ENCODE measurements at regions not wholly inside any gene's neighbourhood (a gene's known extent, or its start where the extent isn't known, plus 50 kb on each side); places are given as distances from the start of the nearest gene placed in this dataset.

GRCh38 chr4:126742885-126743284 is 889.9 kb upstream of the INTU start:
- H2AFZ ChIP-seq (ENCODE audit: low read length): no peak overlapping the region
- H4K20me1 ChIP-seq (ENCODE audit: insufficient read depth, low read depth, low read length): no peaks in the 10 kb centered on the region
- H3K27me3 ChIP-seq (ENCODE audit: low read length): no peaks in the 10 kb centered on the region
- H3K27ac ChIP-seq (ENCODE audit: low read length): no peak overlapping the region
- H3K36me3 ChIP-seq (ENCODE audit: insufficient read depth, low read length): no peaks in the 10 kb centered on the region
- H3K9me2 ChIP-seq (replicated peaks; ENCODE audit: insufficient read depth, low read length): no peaks in the 10 kb centered on the region
- no peak overlapping the region for H3K4me3 ChIP-seq (ENCODE audit: low read length)
- no peak overlapping the region for H3K4me2 ChIP-seq (ENCODE audit: low read depth, low read length, poor library complexity, severe bottlenecking)
- no peaks in the 10 kb centered on the region for H3K79me2 ChIP-seq (ENCODE audit: low read length)
- peaks cover 24% of the 10 kb centered on the region for H3K9me3 ChIP-seq (ENCODE audit: low read length)
- no peak overlapping the region for H3K9ac ChIP-seq (ENCODE audit: low read length)
- no peaks in the 10 kb centered on the region for H3K4me1 ChIP-seq (ENCODE audit: low read length)
- DNase-seq: no peak

- no peak overlapping the region for H3K27ac ChIP-seq (ENCODE audit: low read length)
- no peak overlapping the region for H3K4me3 ChIP-seq (ENCODE audit: low read length)
- no peak overlapping the region for H2AFZ ChIP-seq (ENCODE audit: low read length)
These were observed 884.0 kb upstream of the INTU start for GRCh38 chr4:126748736-126749135.

DNA sequence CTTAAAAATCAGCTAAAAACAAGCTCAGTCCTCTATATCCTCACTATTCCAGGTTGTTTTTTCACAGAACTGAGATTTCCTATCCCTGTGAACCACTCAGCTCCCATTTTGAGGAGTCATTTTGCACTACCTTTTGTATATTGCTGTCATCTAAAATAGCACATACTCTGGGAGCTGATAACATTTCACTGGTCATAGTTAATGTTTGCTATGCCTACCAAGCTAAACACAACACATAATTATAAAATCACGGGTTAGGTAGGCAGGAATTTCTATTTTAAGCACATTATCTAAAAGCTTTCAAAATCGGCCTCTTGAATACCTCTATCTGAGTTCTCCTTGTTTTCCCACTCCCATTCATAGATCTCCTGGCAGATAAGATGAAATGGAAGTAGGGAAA is 882.0 kb upstream of the INTU start:
- H3K27me3 ChIP-seq (ENCODE audit: low read length): no peaks in the 10 kb centered on the region
- peaks cover 10% of the 10 kb centered on the region; the same call in 1 of the 2 replicates for H3K9me3 ChIP-seq (ENCODE audit: low read length)
- H3K9me2 ChIP-seq (replicated peaks; ENCODE audit: insufficient read depth, low read length): no peaks in the 10 kb centered on the region
- H3K4me2 ChIP-seq (ENCODE audit: low read depth, low read length, poor library complexity, severe bottlenecking): no peak overlapping the region
- no peaks in the 10 kb centered on the region for H3K4me1 ChIP-seq (ENCODE audit: low read length)
- no peak overlapping the region for H3K9ac ChIP-seq (ENCODE audit: low read length)
- H3K79me2 ChIP-seq (ENCODE audit: low read length): no peaks in the 10 kb centered on the region
- H3K36me3 ChIP-seq (ENCODE audit: insufficient read depth, low read length): no peaks in the 10 kb centered on the region
- DNase-seq: no peak
- no peak overlapping the region for H3K27ac ChIP-seq (ENCODE audit: low read length)
- no peak overlapping the region for H2AFZ ChIP-seq (ENCODE audit: low read length)
- H4K20me1 ChIP-seq (ENCODE audit: insufficient read depth, low read depth, low read length): no peaks in the 10 kb centered on the region
- H3K4me3 ChIP-seq (ENCODE audit: low read length): no peak overlapping the region

More at GRCh38 chr4:126748736-126749135, 884.0 kb upstream of the INTU start:
- no peaks in the 10 kb centered on the region for H3K4me1 ChIP-seq (ENCODE audit: low read length)
- peaks cover 12% of the 10 kb centered on the region for H3K9me3 ChIP-seq (ENCODE audit: low read length)
- H3K27me3 ChIP-seq (ENCODE audit: low read length): no peaks in the 10 kb centered on the region
- no peak overlapping the region for H3K9ac ChIP-seq (ENCODE audit: low read length)
- no peak for DNase-seq
- no peak overlapping the region for H3K4me2 ChIP-seq (ENCODE audit: low read depth, low read length, poor library complexity, severe bottlenecking)
- no peaks in the 10 kb centered on the region for H3K79me2 ChIP-seq (ENCODE audit: low read length)
- H4K20me1 ChIP-seq (ENCODE audit: insufficient read depth, low read depth, low read length): no peaks in the 10 kb centered on the region
- H3K9me2 ChIP-seq (replicated peaks; ENCODE audit: insufficient read depth, low read length): no peaks in the 10 kb centered on the region
- no peaks in the 10 kb centered on the region for H3K36me3 ChIP-seq (ENCODE audit: insufficient read depth, low read length)

- Histone ChIP-seq H3K4me2 (ENCODE audit: low read depth, low read length, poor library complexity, severe bottlenecking) (no peak overlapping the region), H3K27ac (ENCODE audit: low read length) (no peak overlapping the region), H3K4me3 (ENCODE audit: low read length) (no peak overlapping the region)
These were observed 880.6 kb upstream of the INTU start for GRCh38 chr4:126752126-126752525.

DNA sequence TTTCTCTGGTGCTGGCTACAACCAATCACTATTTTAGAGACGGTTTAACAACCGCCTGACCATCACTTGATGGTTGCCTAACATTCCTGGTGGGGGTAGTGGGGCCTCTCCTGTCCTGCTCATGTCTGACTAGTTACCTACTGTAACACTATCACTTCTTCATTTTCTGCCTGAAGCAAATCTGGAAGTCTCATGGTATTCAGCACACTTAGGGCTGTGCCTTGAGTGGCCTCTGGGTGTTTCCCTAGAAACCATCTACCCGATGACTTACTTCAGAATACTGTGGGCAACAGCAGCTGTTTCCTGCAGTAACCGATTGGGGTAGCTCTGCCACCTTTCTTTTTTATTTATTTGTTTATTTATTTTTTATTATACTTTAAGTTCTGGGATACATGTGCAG is 880.1 kb upstream of the INTU start:
- Histone ChIP-seq H3K9ac (ENCODE audit: low read length) (no peak overlapping the region), H3K9me3 (ENCODE audit: low read length) (peaks cover 10% of the 10 kb centered on the region; the same call in 1 of the 2 replicates), H3K36me3 (ENCODE audit: insufficient read depth, low read length) (no peaks in the 10 kb centered on the region), H2AFZ (ENCODE audit: low read length) (no peak overlapping the region), H3K4me3 (ENCODE audit: low read length) (no peak overlapping the region), H3K4me2 (ENCODE audit: low read depth, low read length, poor library complexity, severe bottlenecking) (no peak overlapping the region), H3K4me1 (ENCODE audit: low read length) (no peaks in the 10 kb centered on the region), H3K27me3 (ENCODE audit: low read length) (no peaks in the 10 kb centered on the region), H3K79me2 (ENCODE audit: low read length) (no peaks in the 10 kb centered on the region), H4K20me1 (ENCODE audit: insufficient read depth, low read depth, low read length) (no peaks in the 10 kb centered on the region), H3K9me2 (replicated peaks; ENCODE audit: insufficient read depth, low read length) (no peaks in the 10 kb centered on the region), H3K27ac (ENCODE audit: low read length) (no peak overlapping the region)
- no peak for DNase-seq

More at GRCh38 chr4:126752126-126752525, 880.6 kb upstream of the INTU start:
- Histone ChIP-seq H3K9ac (ENCODE audit: low read length) (no peak overlapping the region), H3K9me2 (replicated peaks; ENCODE audit: insufficient read depth, low read length) (no peaks in the 10 kb centered on the region), H3K27me3 (ENCODE audit: low read length) (no peaks in the 10 kb centered on the region), H3K9me3 (ENCODE audit: low read length) (peaks cover 10% of the 10 kb centered on the region; the same call in 1 of the 2 replicates), H4K20me1 (ENCODE audit: insufficient read depth, low read depth, low read length) (no peaks in the 10 kb centered on the region), H3K79me2 (ENCODE audit: low read length) (no peaks in the 10 kb centered on the region), H2AFZ (ENCODE audit: low read length) (no peak overlapping the region), H3K36me3 (ENCODE audit: insufficient read depth, low read length) (no peaks in the 10 kb centered on the region), H3K4me1 (ENCODE audit: low read length) (no peaks in the 10 kb centered on the region)
- no peak for DNase-seq

GRCh38 chr4:126753592-126753991 is 879.2 kb upstream of the INTU start:
- H3K4me3 ChIP-seq (ENCODE audit: low read length): no peak overlapping the region
- no peaks in the 10 kb centered on the region for H3K9me2 ChIP-seq (replicated peaks; ENCODE audit: insufficient read depth, low read length)
- no peak overlapping the region for H3K9ac ChIP-seq (ENCODE audit: low read length)
- no peaks in the 10 kb centered on the region for H3K36me3 ChIP-seq (ENCODE audit: insufficient read depth, low read length)
- no peak overlapping the region for H3K27ac ChIP-seq (ENCODE audit: low read length)
- no peaks in the 10 kb centered on the region for H3K27me3 ChIP-seq (ENCODE audit: low read length)
- peaks cover 14% of the 10 kb centered on the region for H3K9me3 ChIP-seq (ENCODE audit: low read length)
- H3K79me2 ChIP-seq (ENCODE audit: low read length): no peaks in the 10 kb centered on the region
- H4K20me1 ChIP-seq (ENCODE audit: insufficient read depth, low read depth, low read length): no peaks in the 10 kb centered on the region
- DNase-seq: no peak
- no peaks in the 10 kb centered on the region for H3K4me1 ChIP-seq (ENCODE audit: low read length)
- no peak overlapping the region for H2AFZ ChIP-seq (ENCODE audit: low read length)
- H3K4me2 ChIP-seq (ENCODE audit: low read depth, low read length, poor library complexity, severe bottlenecking): no peak overlapping the region

DNA sequence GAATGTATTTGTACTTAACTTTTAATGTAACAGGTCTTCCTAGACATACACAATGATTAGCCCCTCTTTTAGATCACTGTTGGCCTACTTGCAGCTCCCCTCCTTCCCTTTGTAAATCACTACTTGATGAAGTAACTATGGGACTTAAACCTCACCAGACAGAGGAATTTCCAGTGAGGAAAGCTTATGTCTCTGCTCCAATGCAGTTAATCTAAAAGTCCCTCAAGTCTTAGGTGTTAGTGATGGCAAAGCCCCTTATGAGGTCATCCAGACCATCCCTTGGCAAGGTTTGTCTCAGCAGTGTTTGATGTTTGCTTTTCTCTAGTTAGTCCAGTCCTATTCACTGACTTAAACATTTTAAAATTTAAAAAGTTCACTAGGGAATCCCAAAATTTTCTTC is 877.3 kb upstream of the INTU start:
- DNase-seq: no peak
- H2AFZ ChIP-seq (ENCODE audit: low read length): no peak overlapping the region
- H3K9me3 ChIP-seq (ENCODE audit: low read length): peaks cover 14% of the 10 kb centered on the region

DNA sequence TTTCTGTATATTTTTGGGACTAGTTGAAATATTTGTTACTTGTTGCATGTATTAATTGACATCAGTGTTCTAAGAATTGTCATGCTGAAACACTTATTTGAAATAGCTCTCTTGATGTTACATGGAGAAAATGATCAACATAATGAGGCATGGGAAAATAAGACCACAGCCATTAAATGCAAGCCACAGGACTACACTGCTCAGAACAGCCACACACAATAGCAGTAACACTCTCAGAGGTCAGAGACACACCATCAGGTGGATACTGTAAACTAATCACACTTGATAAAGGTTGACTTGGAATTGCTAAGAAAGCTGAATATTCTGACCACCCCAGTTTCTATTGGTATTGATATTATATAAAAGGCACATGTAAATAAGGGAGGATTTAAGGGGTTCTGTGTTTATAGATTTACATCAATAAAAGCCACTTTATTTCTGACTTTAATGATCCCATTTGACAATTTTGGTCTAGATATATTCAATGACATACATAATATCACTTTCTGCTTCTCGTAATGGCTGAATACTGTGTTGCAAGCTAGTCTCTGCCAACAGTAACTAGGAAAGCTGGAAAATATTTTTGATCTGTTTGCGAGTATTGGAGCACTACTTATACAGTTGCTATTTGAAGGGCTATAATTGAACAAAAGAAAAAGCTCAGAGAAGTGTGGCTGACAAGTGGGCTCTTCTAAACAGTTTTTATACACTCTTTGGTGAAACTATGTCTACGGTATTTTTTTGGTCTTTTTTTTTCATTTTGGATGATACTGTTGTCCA is 876.5 kb upstream of the INTU start:
- no peak overlapping the region for H3K4me2 ChIP-seq (ENCODE audit: low read depth, low read length, poor library complexity, severe bottlenecking)
- no peak overlapping the region for H2AFZ ChIP-seq (ENCODE audit: low read length)
- H4K20me1 ChIP-seq (ENCODE audit: insufficient read depth, low read depth, low read length): no peaks in the 10 kb centered on the region
- H3K9me3 ChIP-seq (ENCODE audit: low read length): peaks cover 14% of the 10 kb centered on the region
- no peak overlapping the region for H3K4me3 ChIP-seq (ENCODE audit: low read length)
- no peaks in the 10 kb centered on the region for H3K36me3 ChIP-seq (ENCODE audit: insufficient read depth, low read length)
- H3K79me2 ChIP-seq (ENCODE audit: low read length): no peaks in the 10 kb centered on the region
- no peak overlapping the region for H3K27ac ChIP-seq (ENCODE audit: low read length)
- no peaks in the 10 kb centered on the region for H3K9me2 ChIP-seq (replicated peaks; ENCODE audit: insufficient read depth, low read length)
- H3K4me1 ChIP-seq (ENCODE audit: low read length): no peaks in the 10 kb centered on the region
- no peaks in the 10 kb centered on the region for H3K27me3 ChIP-seq (ENCODE audit: low read length)
- H3K9ac ChIP-seq (ENCODE audit: low read length): no peak overlapping the region
- DNase-seq: no peak

More for the DNA sequence above, 877.3 kb upstream of the INTU start:
- Histone ChIP-seq H3K36me3 (ENCODE audit: insufficient read depth, low read length) (no peaks in the 10 kb centered on the region), H4K20me1 (ENCODE audit: insufficient read depth, low read depth, low read length) (no peaks in the 10 kb centered on the region), H3K4me2 (ENCODE audit: low read depth, low read length, poor library complexity, severe bottlenecking) (no peak overlapping the region), H3K27me3 (ENCODE audit: low read length) (no peaks in the 10 kb centered on the region), H3K79me2 (ENCODE audit: low read length) (no peaks in the 10 kb centered on the region), H3K9ac (ENCODE audit: low read length) (no peak overlapping the region), H3K4me1 (ENCODE audit: low read length) (no peaks in the 10 kb centered on the region), H3K9me2 (replicated peaks; ENCODE audit: insufficient read depth, low read length) (no peaks in the 10 kb centered on the region), H3K4me3 (ENCODE audit: low read length) (no peak overlapping the region), H3K27ac (ENCODE audit: low read length) (no peak overlapping the region)

Data from Karpas-422 (cell line).